GM21367 (cell line): ENCODE measurements at regions not wholly inside any gene's neighbourhood (a gene's known extent, or its start where the extent isn't known, plus 50 kb on each side); places are given as distances from the start of the nearest gene placed in this dataset.
A peak's percentile ranks its signal among the peaks of the same experiment; 100 is the strongest.

Experiments used
- ATAC-seq: cut with Tn5 transposase; IDR thresholded peaks from one replicate; pipeline ENCODE4 v1.9.1; 2021; ENCODE audit not compliant: unreplicated experiment

DNA sequence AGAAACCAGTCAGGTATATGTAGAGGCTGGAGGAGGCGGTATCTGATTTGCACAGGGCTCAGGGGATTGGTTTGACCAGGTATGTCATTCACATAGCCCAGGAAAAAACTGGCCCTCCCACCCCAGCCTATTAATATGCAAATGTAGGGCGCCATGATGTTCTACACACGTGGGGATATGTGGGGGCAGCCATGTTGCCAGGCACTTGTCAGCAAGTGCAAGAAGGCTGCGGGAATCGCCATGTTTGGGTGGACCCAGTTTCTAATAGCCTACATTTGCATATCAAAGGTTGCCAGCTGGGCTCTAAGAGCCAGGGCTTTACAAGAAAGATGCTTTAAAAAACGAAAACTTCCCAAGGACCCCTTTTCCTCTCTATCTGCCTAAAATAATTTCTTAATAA is 335.1 kb downstream of the SMARCA1 start:
- no peak for ATAC-seq

DNA sequence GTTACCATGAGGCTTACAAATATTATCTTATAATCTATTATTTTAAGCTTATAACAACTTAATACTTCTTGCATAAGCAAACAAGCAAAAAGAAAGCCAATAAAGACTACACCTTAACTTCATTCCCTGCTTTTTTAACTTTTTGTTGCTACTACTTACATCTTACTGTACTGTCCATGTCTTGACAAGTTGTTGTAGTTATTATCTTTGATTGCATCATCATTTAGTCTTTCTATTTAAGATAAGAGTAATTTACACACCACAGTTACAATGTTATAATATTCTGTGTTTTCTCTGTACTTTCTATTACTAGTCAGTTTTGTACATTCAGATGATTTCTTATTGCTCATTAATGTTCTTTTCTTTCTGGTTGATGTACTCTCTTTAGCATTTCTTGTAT is 346.6 kb downstream of the SMARCA1 start:
- ATAC-seq = no peak

- no peak for ATAC-seq
Measured at GRCh38 chrX:129161108-129161507, 362.2 kb downstream of the SMARCA1 start.

DNA sequence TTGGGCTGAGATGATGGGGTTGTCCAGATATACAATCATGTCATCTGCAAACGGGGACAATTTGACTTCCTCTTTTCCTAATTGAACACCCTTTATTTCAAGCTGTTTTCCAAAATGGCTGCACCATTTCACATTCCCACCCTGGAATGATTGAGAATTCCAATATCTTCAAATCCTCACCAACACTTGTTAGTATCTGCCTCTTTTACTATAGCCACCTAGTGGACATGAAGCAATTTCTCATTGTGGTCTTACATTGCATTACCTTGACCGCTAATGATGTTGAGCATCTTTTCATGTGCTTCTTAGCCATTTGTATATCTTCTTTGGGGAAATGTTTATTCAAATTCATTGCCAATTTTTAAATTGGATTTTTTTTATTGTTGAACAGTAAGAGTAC is 364.8 kb downstream of the SMARCA1 start:
- no peak for ATAC-seq

GRCh38 chrX:129145840-129146272 is 377.4 kb downstream of the SMARCA1 start:
- no peak for ATAC-seq

- no peak for ATAC-seq
Measured at GRCh38 chrX:129145385-129145784, 377.9 kb downstream of the SMARCA1 start.

- no peak for ATAC-seq
Measured at GRCh38 chrX:129144172-129145038, 378.9 kb downstream of the SMARCA1 start.

DNA sequence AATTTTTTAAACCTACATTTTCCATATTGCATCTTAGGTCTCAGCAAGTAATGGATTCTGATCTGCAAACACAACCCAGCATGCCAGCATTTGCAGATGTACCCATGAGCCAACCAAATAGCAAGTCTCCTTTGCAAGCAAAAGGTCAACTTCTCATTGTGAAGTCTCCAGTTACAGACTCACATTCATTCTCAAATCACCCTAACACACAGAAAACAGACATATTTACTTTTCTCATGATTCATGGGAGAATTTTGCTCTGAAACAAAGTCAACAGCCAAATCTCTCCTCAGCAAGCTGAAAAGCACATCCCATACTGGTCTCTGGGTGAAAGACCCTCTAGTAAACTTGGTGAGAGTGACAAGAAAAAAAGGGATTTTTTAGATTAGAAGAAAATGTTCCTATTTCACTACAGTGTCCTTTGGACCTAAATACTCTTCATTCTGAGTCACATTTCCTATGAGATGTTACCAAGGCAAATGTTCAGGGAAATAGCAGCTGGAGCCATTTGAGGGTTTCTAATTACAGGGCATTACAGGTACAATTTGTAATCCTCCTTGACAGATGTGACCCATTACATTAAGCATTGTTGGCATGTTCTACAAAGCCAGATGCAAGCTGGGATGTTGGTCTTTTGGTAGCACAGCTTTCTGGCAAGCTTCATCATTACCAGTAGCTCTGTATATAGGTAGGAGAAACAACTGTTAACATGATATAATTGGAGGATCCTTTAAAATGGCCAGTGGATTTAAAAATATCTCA is 383.3 kb downstream of the SMARCA1 start:
- no peak for ATAC-seq

DNA sequence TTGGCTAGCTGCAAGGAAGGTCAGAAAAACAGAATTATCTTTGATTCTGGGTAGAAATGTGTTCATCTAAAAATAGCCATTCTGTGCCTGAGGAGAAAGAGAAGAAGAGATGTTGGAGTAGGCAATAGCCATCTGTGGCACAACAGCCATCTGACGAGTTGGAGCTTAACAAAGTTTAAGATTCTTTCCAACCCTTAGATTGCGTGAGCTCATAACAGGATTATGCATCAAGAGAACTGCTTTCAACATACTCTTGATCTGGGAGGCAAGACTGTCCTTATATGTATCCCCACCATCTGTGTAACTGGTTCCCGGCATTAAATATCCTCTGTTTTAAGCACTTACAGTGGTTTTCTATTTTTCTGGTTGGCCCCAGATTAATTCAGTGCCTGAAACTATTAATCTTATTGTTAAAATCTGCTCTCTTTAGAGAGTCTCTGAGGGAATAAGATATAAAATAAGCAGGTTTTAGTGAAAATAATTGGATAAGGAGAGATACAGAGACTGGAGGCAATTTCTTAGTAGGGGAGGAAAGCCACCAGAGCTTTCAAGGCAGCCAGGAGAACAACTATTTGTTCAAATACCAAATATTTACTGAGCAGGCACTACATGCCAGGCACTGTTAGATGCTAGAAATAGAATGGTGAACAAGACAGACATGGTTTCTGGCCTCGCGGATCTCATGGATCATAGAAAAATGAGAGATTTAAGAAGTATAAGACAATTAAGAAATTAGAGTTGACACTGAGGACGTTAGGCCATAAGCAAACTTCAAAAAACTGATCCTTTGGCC is 398.0 kb downstream of the SMARCA1 start:
- no peak for ATAC-seq

DNA sequence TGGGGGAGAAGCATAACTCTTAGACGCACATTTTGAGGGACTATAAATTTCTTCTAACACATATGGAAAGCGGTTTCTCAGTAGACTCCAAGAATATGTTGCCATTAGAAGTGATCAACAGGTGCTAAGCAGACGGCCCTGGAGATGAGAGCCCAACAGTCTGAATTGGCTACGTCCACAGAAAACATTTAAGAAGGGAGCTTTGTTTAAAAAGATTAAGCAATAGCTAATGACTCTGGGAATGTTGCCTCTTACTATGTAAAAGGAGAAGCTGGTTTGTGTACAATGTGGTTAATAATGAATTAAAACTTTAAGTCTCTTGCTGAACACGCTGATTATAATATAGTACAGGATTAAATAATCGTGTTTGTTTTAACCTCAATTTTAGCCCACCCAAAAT is 399.5 kb downstream of the SMARCA1 start:
- ATAC-seq = no peak

GRCh38 chrX:129116676-129117470 is 406.4 kb downstream of the SMARCA1 start:
- ATAC-seq = no peak

GRCh38 chrX:129115935-129116334 is 407.4 kb downstream of the SMARCA1 start:
- ATAC-seq = no peak

DNA sequence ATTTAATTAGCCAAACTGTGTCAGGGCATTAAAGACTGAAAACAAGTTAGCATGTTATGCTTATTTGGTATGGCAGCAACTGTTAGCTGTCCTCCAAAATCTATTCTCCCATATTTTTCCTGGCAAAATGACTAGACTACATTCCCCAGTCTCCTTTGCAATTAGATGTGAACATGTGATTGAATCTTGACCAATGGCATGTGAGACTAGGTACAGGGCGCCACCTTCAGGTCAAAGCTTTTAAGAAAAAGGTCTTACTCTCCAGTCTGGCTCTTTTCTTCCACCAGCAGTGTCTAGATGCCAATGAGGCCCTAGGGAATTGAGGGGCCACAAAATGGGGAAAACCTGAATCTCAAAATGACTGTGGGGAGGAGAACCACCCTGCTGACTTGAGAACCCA is 408.2 kb downstream of the SMARCA1 start:
- peak; percentile 84 for ATAC-seq

DNA sequence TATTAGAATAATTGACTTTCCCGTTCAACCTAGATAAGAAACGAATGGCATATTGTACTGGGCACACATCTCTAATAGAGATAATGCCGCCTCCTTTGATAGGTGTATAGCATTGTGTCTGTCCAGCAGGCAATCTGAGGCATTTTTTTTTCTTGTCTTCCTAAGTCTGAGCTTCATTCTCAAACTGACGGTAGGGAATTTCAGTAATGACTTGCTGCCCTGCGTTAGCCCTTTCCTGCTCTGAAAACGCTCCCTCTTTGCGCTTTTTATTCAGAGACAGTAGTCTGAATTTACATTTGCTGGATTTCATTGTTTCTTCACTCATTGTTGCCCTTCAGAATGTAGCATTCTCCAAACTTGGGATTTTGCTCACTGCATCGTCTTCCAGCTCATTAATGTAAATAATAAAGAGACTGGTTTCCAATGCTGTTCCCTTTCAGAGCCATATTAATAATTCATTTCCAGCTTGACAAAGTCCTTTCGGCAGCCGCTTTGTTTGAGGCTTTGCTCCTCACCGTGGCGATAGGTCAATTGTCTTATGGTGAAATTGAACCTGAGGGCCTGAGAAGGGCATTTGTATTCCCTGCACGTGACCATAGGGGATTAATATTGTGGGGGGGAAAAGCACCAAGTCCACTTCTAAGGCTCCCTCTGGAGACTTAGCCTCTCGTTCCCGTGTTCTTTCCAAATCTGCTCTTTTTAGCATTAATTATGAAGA is 412.1 kb downstream of the SMARCA1 start:
- no peak for ATAC-seq

GRCh38 chrX:129108936-129109335 is 414.4 kb downstream of the SMARCA1 start:
- ATAC-seq = no peak

DNA sequence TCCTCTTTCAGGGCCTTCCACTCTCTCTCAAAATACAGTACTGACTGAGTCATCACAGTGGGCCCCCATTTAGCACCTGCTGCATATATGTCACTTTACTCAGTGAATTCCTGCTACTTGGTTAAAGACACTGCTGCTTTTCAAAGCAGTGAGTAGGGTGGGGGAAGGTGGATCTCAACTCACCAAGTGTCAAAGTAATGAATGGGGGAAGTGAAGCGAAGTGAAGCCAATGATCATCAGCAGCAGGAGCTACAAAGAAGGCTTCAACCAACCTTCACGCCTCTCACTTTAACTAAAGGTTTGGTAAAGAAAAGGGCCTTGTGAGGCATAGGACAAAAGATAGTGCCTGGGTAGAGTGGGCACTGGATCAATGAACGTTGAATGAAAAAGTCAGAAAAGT is 424.1 kb downstream of the SMARCA1 start:
- ATAC-seq = no peak

DNA sequence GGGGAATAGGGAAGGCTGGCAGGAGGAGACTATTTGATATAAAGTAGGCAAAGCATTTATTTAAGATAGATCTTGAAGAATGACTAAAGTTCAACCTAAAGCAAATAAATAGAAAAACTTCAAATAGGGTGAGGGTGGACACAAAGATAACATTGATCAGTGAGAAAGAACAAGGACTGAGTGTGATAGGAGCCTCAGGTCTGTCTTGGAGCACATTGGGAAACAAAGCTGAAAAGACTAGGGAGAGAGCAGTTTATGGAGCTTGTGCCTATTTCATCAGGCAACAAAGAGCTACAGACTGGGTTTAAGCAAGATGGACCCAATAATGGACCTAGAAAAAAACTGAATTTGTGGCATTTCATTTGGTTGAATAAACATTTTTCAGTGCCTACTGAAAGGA is 425.6 kb downstream of the SMARCA1 start:
- ATAC-seq = no peak

GRCh38 chrX:129093706-129094105 is 429.6 kb downstream of the SMARCA1 start:
- no peak for ATAC-seq

DNA sequence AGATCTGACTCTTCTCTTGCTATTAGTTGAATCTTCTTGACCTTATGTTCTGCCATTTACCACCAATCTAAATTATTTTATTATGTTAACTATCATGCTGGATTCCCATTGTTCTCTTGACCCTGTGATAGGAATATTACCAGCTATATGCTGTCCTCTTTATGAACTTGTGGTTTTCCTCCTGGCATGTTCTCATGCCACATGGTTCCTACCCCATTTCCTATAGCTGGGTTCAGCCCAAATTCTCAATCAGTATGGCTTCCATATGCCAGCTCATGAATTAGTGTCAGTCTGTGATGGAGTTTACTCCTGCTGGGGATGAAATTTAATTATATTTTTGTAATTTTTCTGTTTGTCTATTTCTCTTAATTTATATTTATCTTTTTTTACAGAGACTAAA is 430.5 kb downstream of the SMARCA1 start:
- no peak for ATAC-seq

- no peak for ATAC-seq
Measured at GRCh38 chrX:129092242-129092641, 431.0 kb downstream of the SMARCA1 start.
